ENCODE measurements at regions not wholly inside any gene's neighbourhood (a gene's known extent, or its start where the extent isn't known, plus 50 kb on each side); places are given as distances from the start of the nearest gene placed in this dataset.
"Not testable (repeated sequence)": the region's sequence is repeated elsewhere in the genome, so short reads cannot be mapped to it uniquely, and the experiment has no call there.

- H3K4me1 ChIP-seq (ENCODE audit: insufficient read depth, low read length), result no peaks in the 10 kb centered on the region
- Mint-ChIP-seq H3K27me3 (no peaks in the 10 kb centered on the region), H3K4me1 (no peaks in the 10 kb centered on the region), H3K4me3 (no peak overlapping the region), H3K36me3 (no peaks in the 10 kb centered on the region), H3K9me3 (peaks cover 0 to 7% (median 0%) of the 10 kb centered on the region in 5 donors), H3K27ac (no peak overlapping the region)
- POLR2A ChIA-PET, result no interaction called here
- H3K27ac ChIP-seq (ENCODE audit: low read depth, low read length), result no peak overlapping the region
- no peaks in the 10 kb centered on the region for H3K27me3 ChIP-seq (ENCODE audit: insufficient read depth, low read length, poor library complexity, severe bottlenecking)
- no peak overlapping the region for H3K4me3 ChIP-seq (ENCODE audit: low read length)
- CTCF ChIA-PET, result no interaction called here
- H3K36me3 ChIP-seq (ENCODE audit: insufficient read depth, low read length), result no peaks in the 10 kb centered on the region
- no peaks in the 10 kb centered on the region for H3K9me3 ChIP-seq (ENCODE audit: low read length)
- no peak for DNase-seq
Measured at GRCh38 chr7:69388452-69389137, 209.7 kb upstream of the AUTS2 start.

GRCh38 chr7:69389216-69389615 lies 209.1 kb upstream of the AUTS2 start:
- H3K36me3 Mint-ChIP-seq, result no peaks in the 10 kb centered on the region
- no peaks in the 10 kb centered on the region for H3K36me3 ChIP-seq (ENCODE audit: insufficient read depth, low read length)
- no peak overlapping the region for H3K27ac ChIP-seq (ENCODE audit: low read depth, low read length)
- no peaks in the 10 kb centered on the region for H3K4me1 Mint-ChIP-seq
- H3K4me1 ChIP-seq (ENCODE audit: insufficient read depth, low read length), result no peaks in the 10 kb centered on the region
- H3K9me3 ChIP-seq (ENCODE audit: low read length), result no peaks in the 10 kb centered on the region
- H3K27ac Mint-ChIP-seq, result no peak overlapping the region
- no peaks in the 10 kb centered on the region for H3K27me3 ChIP-seq (ENCODE audit: insufficient read depth, low read length, poor library complexity, severe bottlenecking)
- no peak overlapping the region for H3K4me3 ChIP-seq (ENCODE audit: low read length)
- peaks cover 0 to 6% (median 0%) of the 10 kb centered on the region in 5 donors for H3K9me3 Mint-ChIP-seq
- POLR2A ChIA-PET, result no interaction called here
- CTCF ChIA-PET, result no interaction called here
- no peaks in the 10 kb centered on the region for H3K27me3 Mint-ChIP-seq
- H3K4me3 Mint-ChIP-seq, result no peak overlapping the region
- no peak for DNase-seq

- H3K4me3 Mint-ChIP-seq; CTCF ChIA-PET; H3K27me3 ChIP-seq (ENCODE audit: insufficient read depth, low read length, poor library complexity, severe bottlenecking); H3K4me1 Mint-ChIP-seq; DNase-seq; H3K4me1 ChIP-seq (ENCODE audit: insufficient read depth, low read length); H3K27ac Mint-ChIP-seq; H3K9me3 ChIP-seq (ENCODE audit: low read length); H3K27me3 Mint-ChIP-seq; H3K36me3 Mint-ChIP-seq; H3K4me3 ChIP-seq (ENCODE audit: low read length); H3K36me3 ChIP-seq (ENCODE audit: insufficient read depth, low read length); POLR2A ChIA-PET; H3K9me3 Mint-ChIP-seq; H3K27ac ChIP-seq (ENCODE audit: low read depth, low read length): not testable (repeated sequence)
Measured at GRCh38 chr7:69393912-69394311, 204.4 kb upstream of the AUTS2 start.

- no peak overlapping the region for H3K27ac Mint-ChIP-seq
- no peak overlapping the region for H3K4me3 Mint-ChIP-seq
- peaks cover 0 to 3% (median 0%) of the 10 kb centered on the region in 5 donors for H3K9me3 Mint-ChIP-seq
- CTCF ChIA-PET, result no interaction called here
- H3K27ac ChIP-seq (ENCODE audit: low read depth, low read length), result no peak overlapping the region
- H3K36me3 ChIP-seq (ENCODE audit: insufficient read depth, low read length), result no peaks in the 10 kb centered on the region
- no peaks in the 10 kb centered on the region for H3K27me3 ChIP-seq (ENCODE audit: insufficient read depth, low read length, poor library complexity, severe bottlenecking)
- POLR2A ChIA-PET, result no interaction called here
- DNase-seq, result no peak
- no peaks in the 10 kb centered on the region for H3K27me3 Mint-ChIP-seq
- no peaks in the 10 kb centered on the region for H3K36me3 Mint-ChIP-seq
- no peaks in the 10 kb centered on the region for H3K9me3 ChIP-seq (ENCODE audit: low read length)
- H3K4me1 ChIP-seq (ENCODE audit: insufficient read depth, low read length), result no peaks in the 10 kb centered on the region
- no peak overlapping the region for H3K4me3 ChIP-seq (ENCODE audit: low read length)
- H3K4me1 Mint-ChIP-seq, result no peaks in the 10 kb centered on the region
Measured at GRCh38 chr7:69395061-69395714, 203.1 kb upstream of the AUTS2 start.

GRCh38 chr7:69398986-69399385 lies 199.3 kb upstream of the AUTS2 start:
- Mint-ChIP-seq H3K27ac (no peak overlapping the region), H3K4me3 (no peak overlapping the region), H3K4me1 (no peaks in the 10 kb centered on the region), H3K27me3 (peaks cover 0 to 1% of the 10 kb centered on the region in 2 donors), H3K9me3 (peaks cover 0 to 4% (median 0%) of the 10 kb centered on the region in 5 donors), H3K36me3 (no peaks in the 10 kb centered on the region)
- ChIA-PET POLR2A (no interaction called here), CTCF (no interaction called here)
- Histone ChIP-seq H3K27me3 (ENCODE audit: insufficient read depth, low read length, poor library complexity, severe bottlenecking) (no peaks in the 10 kb centered on the region), H3K36me3 (ENCODE audit: insufficient read depth, low read length) (no peaks in the 10 kb centered on the region), H3K27ac (ENCODE audit: low read depth, low read length) (no peak overlapping the region), H3K9me3 (ENCODE audit: low read length) (no peaks in the 10 kb centered on the region), H3K4me1 (ENCODE audit: insufficient read depth, low read length) (no peaks in the 10 kb centered on the region), H3K4me3 (ENCODE audit: low read length) (no peak overlapping the region)
- no peak for DNase-seq

- ChIA-PET CTCF (no interaction called here), POLR2A (no interaction called here)
- Histone ChIP-seq H3K27me3 (ENCODE audit: insufficient read depth, low read length, poor library complexity, severe bottlenecking) (no peaks in the 10 kb centered on the region), H3K36me3 (ENCODE audit: insufficient read depth, low read length) (no peaks in the 10 kb centered on the region), H3K27ac (ENCODE audit: low read depth, low read length) (no peak overlapping the region), H3K9me3 (ENCODE audit: low read length) (no peaks in the 10 kb centered on the region), H3K4me3 (ENCODE audit: low read length) (no peak overlapping the region), H3K4me1 (ENCODE audit: insufficient read depth, low read length) (no peaks in the 10 kb centered on the region)
- H3K4me3 Mint-ChIP-seq, result no peak overlapping the region
- peaks cover 0 to 4% (median 0%) of the 10 kb centered on the region in 5 donors for H3K9me3 Mint-ChIP-seq
- no peaks in the 10 kb centered on the region for H3K4me1 Mint-ChIP-seq
- peaks cover 0 to 1% of the 10 kb centered on the region in 2 donors for H3K27me3 Mint-ChIP-seq
- H3K36me3 Mint-ChIP-seq, result no peaks in the 10 kb centered on the region
- no peak for DNase-seq
- H3K27ac Mint-ChIP-seq, result no peak overlapping the region
Measured at GRCh38 chr7:69399401-69399800, 198.9 kb upstream of the AUTS2 start.

- H3K4me3 ChIP-seq (ENCODE audit: low read length), result no peak overlapping the region
Measured at GRCh38 chr7:69402696-69403095, 195.6 kb upstream of the AUTS2 start.

GRCh38 chr7:69403169-69403568 lies 195.1 kb upstream of the AUTS2 start:
- H3K9me3 Mint-ChIP-seq, result peaks cover 0 to 5% (median 2%) of the 10 kb centered on the region in 5 donors
- Histone ChIP-seq H3K27ac (ENCODE audit: low read depth, low read length) (no peak overlapping the region), H3K4me3 (ENCODE audit: low read length) (no peak overlapping the region), H3K36me3 (ENCODE audit: insufficient read depth, low read length) (no peaks in the 10 kb centered on the region), H3K27me3 (ENCODE audit: insufficient read depth, low read length, poor library complexity, severe bottlenecking) (no peaks in the 10 kb centered on the region), H3K9me3 (ENCODE audit: low read length) (no peaks in the 10 kb centered on the region), H3K4me1 (ENCODE audit: insufficient read depth, low read length) (no peaks in the 10 kb centered on the region)
- ChIA-PET CTCF (no interaction called here), POLR2A (no interaction called here)
- H3K27ac Mint-ChIP-seq, result no peak overlapping the region
- peaks cover 0 to 1% of the 10 kb centered on the region in 2 donors for H3K27me3 Mint-ChIP-seq
- H3K4me3 Mint-ChIP-seq, result no peak overlapping the region
- H3K4me1 Mint-ChIP-seq, result no peaks in the 10 kb centered on the region
- H3K36me3 Mint-ChIP-seq, result no peaks in the 10 kb centered on the region
- DNase-seq, result no peak

More at GRCh38 chr7:69402696-69403095, 195.6 kb upstream of the AUTS2 start:
- CTCF ChIA-PET, result no interaction called here
- POLR2A ChIA-PET, result no interaction called here
- no peak for DNase-seq
- Histone ChIP-seq H3K9me3 (ENCODE audit: low read length) (no peaks in the 10 kb centered on the region), H3K27ac (ENCODE audit: low read depth, low read length) (no peak overlapping the region), H3K4me1 (ENCODE audit: insufficient read depth, low read length) (no peaks in the 10 kb centered on the region), H3K27me3 (ENCODE audit: insufficient read depth, low read length, poor library complexity, severe bottlenecking) (no peaks in the 10 kb centered on the region), H3K36me3 (ENCODE audit: insufficient read depth, low read length) (no peaks in the 10 kb centered on the region)
- Mint-ChIP-seq H3K9me3 (peaks cover 0 to 3% (median 2%) of the 10 kb centered on the region in 5 donors), H3K27me3 (peaks cover 0 to 1% of the 10 kb centered on the region in 2 donors), H3K4me1 (no peaks in the 10 kb centered on the region), H3K36me3 (no peaks in the 10 kb centered on the region), H3K27ac (no peak overlapping the region), H3K4me3 (no peak overlapping the region)
